ENCODE measurements at regions not wholly inside any gene's neighbourhood (a gene's known extent, or its start where the extent isn't known, plus 50 kb on each side); places are given as distances from the start of the nearest gene placed in this dataset.

- no peak overlapping the region for H2AFZ ChIP-seq (ENCODE audit: control insufficient read depth, low read length)
- peaks cover 3% of the 10 kb centered on the region for H3K4me1 ChIP-seq (ENCODE audit: control insufficient read depth, extremely low read depth, insufficient read depth, low read length)
- no peak overlapping the region for H3K9ac ChIP-seq (ENCODE audit: control insufficient read depth, extremely low read depth, insufficient read depth, low read length)
- FAIRE-seq (no peak), DNase-seq (ENCODE audit: low read depth, low spot score) (no peak)
- no peaks in the 10 kb centered on the region for H3K9me1 ChIP-seq (ENCODE audit: control insufficient read depth, extremely low read depth, insufficient read depth, low read length)
- no peaks in the 10 kb centered on the region for H3K36me3 ChIP-seq (ENCODE audit: control insufficient read depth in 2 of 2, extremely low read depth in 1 of 2, insufficient read depth in 2 of 2, low read length in 2 of 2)
- H3K4me2 ChIP-seq (ENCODE audit: control insufficient read depth, extremely low read depth, insufficient read depth, low read depth, low read length), result no peak overlapping the region
- peaks cover 2% of the 10 kb centered on the region for H4K20me1 ChIP-seq (ENCODE audit: control insufficient read depth, extremely low read depth, insufficient read depth, low read length)
- TF ChIP-seq CTCF (optimal IDR thresholded peaks at IDR 0.05 in 1 of 3, IDR thresholded peaks at IDR 0.05 in 1 of 3, conservative IDR thresholded peaks at IDR 0.05 in 1 of 3; ENCODE audit: extremely low read depth in 1 of 3, insufficient read depth in 2 of 3, low read length in 3 of 3) (no peak), EZH2 (IDR thresholded peaks at IDR 0.05; ENCODE audit: low read length) (no peak)
- H3K4me3 ChIP-seq (ENCODE audit: control insufficient read depth in 2 of 3, extremely low read depth in 1 of 3, insufficient read depth in 2 of 3, low read depth in 1 of 3, low read length in 3 of 3), result no peak overlapping the region
- H3K79me2 ChIP-seq (ENCODE audit: control insufficient read depth, insufficient read depth, low read length), result no peaks in the 10 kb centered on the region
- peaks cover 49% of the 10 kb centered on the region for H3K27me3 ChIP-seq (ENCODE audit: control insufficient read depth, extremely low read depth, insufficient read depth, low read length)
- H3K9me3 ChIP-seq (ENCODE audit: control insufficient read depth, low read depth, low read length), result no peaks in the 10 kb centered on the region
- dilution Hi-C loops (cut with MboI; ENCODE audit: extremely low pct_ligation_motif_present, low sequenced_read_pairs), result no loop called here
- no peak overlapping the region for H3K27ac ChIP-seq (ENCODE audit: control insufficient read depth, insufficient read depth, low read length)
These were observed 94.5 kb upstream of the HSD17B12 start for GRCh38 chr11:43585877-43586608.

DNA sequence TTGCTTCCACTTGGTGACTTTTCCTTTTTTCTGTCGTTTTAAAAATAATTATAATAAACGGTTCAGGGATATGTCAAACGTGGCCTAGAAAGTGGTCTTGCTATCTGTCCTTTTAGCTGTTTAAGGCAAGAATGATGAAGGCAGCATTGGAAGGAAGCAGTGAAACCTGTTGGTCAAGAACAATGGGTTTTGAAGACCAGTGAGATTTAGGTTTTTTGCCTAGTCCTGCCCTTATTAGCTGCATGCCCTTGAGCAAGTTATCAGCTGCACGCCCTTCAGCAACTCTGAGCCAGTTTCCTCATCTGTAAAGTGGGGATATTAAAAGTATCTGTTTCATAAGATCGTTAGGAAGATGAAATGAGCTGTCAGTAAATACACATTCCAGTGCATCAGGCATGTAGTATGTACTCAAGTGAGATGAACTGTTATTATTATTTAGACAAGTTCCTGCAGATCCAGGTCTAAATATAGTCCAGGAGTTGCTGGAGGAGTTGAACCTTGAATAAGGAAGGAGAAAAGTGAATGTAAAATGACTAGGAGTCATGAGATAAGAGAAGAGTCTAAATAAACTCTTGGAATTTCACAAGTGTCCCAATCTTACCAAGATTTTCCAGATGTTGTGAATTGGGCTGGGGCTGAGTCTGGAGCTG is 90.8 kb upstream of the HSD17B12 start:
- Histone ChIP-seq H3K9me1 (ENCODE audit: control insufficient read depth, extremely low read depth, insufficient read depth, low read length) (no peaks in the 10 kb centered on the region), H3K79me2 (ENCODE audit: control insufficient read depth, insufficient read depth, low read length) (no peaks in the 10 kb centered on the region), H3K27ac (ENCODE audit: control insufficient read depth, insufficient read depth, low read length) (no peak overlapping the region), H3K4me2 (ENCODE audit: control insufficient read depth, extremely low read depth, insufficient read depth, low read depth, low read length) (no peak overlapping the region), H3K4me1 (ENCODE audit: control insufficient read depth, extremely low read depth, insufficient read depth, low read length) (no peaks in the 10 kb centered on the region), H4K20me1 (ENCODE audit: control insufficient read depth, extremely low read depth, insufficient read depth, low read length) (peaks cover 2% of the 10 kb centered on the region), H3K27me3 (ENCODE audit: control insufficient read depth, extremely low read depth, insufficient read depth, low read length) (peaks cover 21% of the 10 kb centered on the region), H3K9ac (ENCODE audit: control insufficient read depth, extremely low read depth, insufficient read depth, low read length) (no peak overlapping the region), H3K4me3 (ENCODE audit: control insufficient read depth in 2 of 3, extremely low read depth in 1 of 3, insufficient read depth in 2 of 3, low read depth in 1 of 3, low read length in 3 of 3) (no peak overlapping the region), H3K36me3 (ENCODE audit: control insufficient read depth in 2 of 2, extremely low read depth in 1 of 2, insufficient read depth in 2 of 2, low read length in 2 of 2) (no peaks in the 10 kb centered on the region), H3K9me3 (ENCODE audit: control insufficient read depth, low read depth, low read length) (no peaks in the 10 kb centered on the region), H2AFZ (ENCODE audit: control insufficient read depth, low read length) (no peak overlapping the region)
- DNase-seq (ENCODE audit: low read depth, low spot score), result no peak
- no peak for TF ChIP-seq CTCF (optimal IDR thresholded peaks at IDR 0.05 in 1 of 3, IDR thresholded peaks at IDR 0.05 in 1 of 3, conservative IDR thresholded peaks at IDR 0.05 in 1 of 3; ENCODE audit: extremely low read depth in 1 of 3, insufficient read depth in 2 of 3, low read length in 3 of 3)
- no peak for TF ChIP-seq EZH2 (IDR thresholded peaks at IDR 0.05; ENCODE audit: low read length)
- FAIRE-seq, result peak; percentile 39
- dilution Hi-C loops (cut with MboI; ENCODE audit: extremely low pct_ligation_motif_present, low sequenced_read_pairs), result no loop called here

Measured in keratinocyte (primary cell).